ENCODE measurements at regions not wholly inside any gene's neighbourhood (a gene's known extent, or its start where the extent isn't known, plus 50 kb on each side); places are given as distances from the start of the nearest gene placed in this dataset.

- TF ChIP-seq CHD7 (IDR thresholded peaks at IDR 0.05; ENCODE audit: insufficient replicate concordance, low read length) = no peak
- no peak for TF ChIP-seq TBP (IDR thresholded peaks at IDR 0.05; ENCODE audit: low read depth, low read length)
- TF ChIP-seq RXRA (IDR thresholded peaks at IDR 0.05; ENCODE audit: insufficient read depth, low read depth, low read length) = no peak
- no peak for TF ChIP-seq CHD2 (IDR thresholded peaks at IDR 0.05; ENCODE audit: low read length)
- no peak for TF ChIP-seq RFX5 (IDR thresholded peaks at IDR 0.05; ENCODE audit: borderline replicate concordance, low read depth, low read length)
- no peak for TF ChIP-seq PHF8 (conservative IDR thresholded peaks at IDR 0.05; ENCODE audit: low read depth, low read length)
- no peak for TF ChIP-seq ATF3 (IDR thresholded peaks at IDR 0.05; ENCODE audit: insufficient read depth, low read depth, low read length)
These were observed 61.2 kb upstream of the TMEM132C start (continued) for GRCh38 chr12:128205758-128206157.
